HG02678 (cell line): ENCODE measurements at regions not wholly inside any gene's neighbourhood (a gene's known extent, or its start where the extent isn't known, plus 50 kb on each side); places are given as distances from the start of the nearest gene placed in this dataset.
"Not testable (repeated sequence)": the region's sequence is repeated elsewhere in the genome, so short reads cannot be mapped to it uniquely, and the experiment has no call there.

Experiments
- ATAC-seq: cut with Tn5 transposase; IDR thresholded peaks from one replicate; pipeline ENCODE4 v1.9.1; 2021; ENCODE audit warnings: mild to moderate bottlenecking, moderate library complexity; ENCODE audit not compliant: unreplicated experiment

DNA sequence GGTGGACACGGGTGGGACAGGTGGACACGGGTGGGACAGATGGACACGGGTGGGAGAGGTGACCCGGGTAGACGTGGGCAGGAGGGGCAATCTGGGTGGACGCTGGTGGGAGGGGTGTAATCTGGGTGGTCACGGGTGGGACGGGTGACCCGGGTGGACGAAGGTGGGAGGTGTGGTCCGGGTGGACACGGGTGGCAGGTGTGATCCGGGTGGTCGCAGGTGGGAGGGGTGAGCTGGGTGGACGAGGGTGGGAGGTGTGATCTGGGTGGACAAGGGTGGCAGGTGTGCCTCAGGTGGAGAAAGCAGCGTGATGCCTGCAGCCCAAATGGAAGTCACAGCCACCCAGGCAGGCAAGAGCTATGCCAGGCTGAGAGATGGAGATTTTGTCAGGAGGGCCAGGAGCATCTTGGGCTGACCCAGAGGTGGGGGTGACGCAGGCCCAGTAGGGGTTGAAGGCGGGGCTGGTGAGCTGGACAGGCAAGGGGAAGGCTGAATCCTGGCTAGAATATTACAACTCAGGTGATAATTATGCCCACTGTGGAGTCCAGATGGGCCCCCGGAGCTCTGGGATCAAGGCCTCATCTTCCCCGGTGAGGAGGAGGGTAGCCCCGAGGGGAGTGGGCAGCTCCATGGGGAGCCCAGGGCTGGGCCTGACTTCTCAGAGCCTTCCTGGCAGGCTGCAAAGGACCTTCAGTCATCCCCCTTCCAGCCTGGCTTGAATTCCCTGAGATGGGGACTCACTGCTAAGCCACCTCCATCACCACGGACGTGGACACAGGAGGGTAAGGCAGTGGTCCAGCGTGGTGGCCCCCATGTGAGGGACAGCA is 100.0 kb downstream of the ADRA2C start:
- ATAC-seq, result no peak

DNA sequence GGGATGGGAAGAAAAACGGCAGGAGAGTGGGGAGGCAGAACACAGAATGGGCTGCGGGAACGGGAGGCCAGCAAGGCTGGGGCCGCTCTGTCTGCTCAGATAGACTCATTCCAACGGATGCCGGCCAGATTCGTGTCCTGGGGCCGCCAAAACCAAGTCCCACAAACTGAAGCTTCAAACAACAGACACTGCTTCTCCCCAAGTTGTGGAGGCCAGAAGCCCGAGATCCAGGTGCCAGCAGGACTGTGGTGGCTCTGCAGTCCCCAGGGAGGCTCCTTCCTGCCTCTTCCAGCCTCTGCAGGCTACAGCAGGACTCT is 100.6 kb downstream of the ADRA2C start:
- ATAC-seq, result no peak

DNA sequence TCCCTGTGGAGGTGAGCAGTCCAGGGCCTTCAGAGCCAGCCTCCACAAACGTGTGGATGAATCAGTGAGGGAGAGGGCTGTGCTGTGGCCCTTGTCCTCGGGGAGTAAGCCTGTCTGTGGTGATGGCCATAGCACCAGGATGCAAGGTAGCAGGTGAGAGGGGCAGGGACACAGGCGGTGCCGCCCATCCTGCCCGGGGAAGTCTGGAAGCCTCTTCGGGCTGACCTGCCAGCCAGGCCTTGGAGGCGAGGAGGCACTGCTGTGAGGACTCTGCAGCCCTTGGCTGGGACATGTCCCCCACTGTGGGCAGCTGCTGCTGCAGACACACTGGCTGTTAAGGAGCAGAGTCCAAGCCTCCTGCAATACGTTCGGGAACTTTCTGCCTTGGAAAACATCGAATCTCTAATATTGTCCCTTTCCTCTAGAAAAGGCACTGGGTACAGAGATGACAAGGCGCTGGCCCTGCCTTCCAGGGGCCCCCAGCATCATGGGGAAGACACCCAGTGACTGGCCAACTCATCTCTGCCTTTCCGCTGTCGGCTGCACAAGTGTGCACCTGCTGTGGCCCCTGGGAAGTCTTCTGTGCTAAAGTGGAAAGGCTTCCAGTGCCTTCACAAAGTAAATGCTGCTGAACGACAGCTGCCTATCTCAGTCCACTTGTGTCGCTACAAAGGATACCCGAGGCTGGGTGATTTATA is 101.4 kb downstream of the ADRA2C start:
- no peak for ATAC-seq

DNA sequence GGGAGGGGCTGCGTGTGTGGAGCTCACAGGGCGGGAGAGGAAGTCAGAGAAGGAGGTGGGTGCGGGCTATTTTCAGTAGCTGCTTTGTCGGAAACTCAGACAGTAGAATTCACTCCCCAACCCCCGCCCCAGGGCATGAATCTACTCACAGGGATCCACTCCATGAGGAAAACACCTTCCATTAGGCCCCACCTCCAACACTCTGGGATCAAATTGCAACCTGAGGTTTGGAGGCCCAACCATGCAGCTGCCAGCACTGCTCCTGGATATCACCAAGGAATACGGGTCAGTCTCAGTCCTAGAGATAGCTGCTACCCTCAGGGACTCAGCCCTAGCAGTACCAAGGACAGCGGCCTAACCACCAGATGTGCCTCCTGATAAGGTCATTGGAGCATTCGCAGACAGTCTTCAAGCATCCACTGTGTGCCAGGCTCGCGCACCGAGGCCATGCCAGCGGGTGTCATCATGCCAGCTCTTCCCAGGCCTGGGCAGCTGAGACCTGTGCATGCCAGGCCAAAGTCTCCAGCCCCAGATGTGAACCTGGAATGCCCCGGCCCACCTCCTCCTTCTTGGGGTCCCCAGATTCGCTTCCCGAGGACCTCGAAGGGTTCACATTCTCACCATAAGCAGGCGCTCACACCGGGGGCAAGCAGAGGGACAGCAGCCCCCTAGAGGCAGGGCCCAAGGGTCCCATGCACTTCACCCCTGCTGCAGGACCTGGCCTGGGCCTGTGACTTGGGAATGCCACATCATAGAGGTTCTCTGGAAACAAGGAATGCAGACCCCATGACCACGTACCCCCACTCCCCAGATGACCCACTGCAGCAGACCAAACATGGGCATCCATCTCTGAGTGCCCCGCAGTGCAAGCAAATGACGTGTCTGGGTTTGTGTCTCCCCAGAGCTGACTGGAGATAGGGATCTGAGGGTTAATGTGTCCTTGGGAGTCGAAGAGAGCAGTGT is 102.3 kb downstream of the ADRA2C start:
- ATAC-seq, result no peak

DNA sequence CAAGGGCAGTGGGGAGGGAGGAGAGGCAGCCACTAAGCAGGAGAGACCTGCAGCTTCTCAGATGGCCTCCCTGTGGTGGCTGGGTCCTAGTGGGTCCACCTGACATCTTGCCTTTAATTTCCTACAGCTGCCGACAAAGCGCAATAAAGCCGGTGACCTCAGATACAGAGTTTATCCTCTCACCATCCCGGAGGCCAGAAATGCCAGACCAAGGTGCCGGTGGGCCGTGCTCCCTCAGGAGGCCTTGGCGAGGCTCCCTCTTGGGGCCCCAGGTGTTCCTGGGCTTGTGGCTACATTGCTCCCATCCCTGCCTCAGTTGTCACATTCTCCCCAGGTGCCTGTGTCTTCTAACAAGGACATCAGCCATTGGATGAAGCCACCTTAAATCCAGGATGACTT is 103.0 kb downstream of the ADRA2C start:
- no peak for ATAC-seq

DNA sequence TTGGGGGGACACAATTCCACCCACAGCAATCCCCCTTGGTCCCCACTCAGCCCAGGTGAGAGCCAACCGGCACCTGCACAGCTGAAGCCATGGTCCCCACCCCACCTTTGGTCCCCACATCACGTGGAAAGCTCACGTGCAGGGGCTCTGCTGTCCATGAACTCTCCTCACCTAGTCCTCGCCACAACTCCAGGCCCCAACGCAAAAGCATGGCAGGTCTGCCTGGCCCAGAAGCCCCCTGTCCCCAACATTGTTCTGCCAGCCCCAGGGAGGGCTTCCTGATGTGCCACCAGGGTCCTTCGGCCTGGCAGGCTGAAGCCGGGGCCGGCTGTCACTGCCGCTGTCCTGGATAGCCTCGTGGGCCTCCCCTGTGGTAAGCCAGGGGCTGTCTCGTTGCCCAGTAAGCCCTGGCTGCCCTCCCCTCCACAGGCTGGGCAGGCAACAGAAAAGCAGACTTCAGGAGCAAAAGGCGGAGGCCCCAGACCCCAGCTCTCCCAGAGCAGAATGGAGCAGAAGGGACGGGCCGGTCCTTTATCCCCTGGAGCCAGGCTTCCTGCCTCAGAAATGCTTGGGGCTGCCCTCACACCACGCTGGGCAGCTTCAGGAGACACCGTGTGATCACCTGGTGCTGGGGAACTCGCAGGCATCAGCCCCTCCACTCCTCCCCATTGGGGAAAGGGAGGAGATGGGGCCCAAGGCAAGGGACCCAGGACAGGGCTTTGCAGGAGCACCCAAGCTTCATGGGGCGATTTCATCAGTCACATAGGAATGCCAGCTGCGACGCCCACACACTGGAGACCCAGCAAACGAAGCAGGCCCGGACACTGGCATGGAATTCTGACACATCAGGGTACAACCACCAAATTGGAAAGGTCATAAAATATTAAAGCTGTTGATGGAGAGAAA is 103.7 kb downstream of the ADRA2C start:
- no peak for ATAC-seq

DNA sequence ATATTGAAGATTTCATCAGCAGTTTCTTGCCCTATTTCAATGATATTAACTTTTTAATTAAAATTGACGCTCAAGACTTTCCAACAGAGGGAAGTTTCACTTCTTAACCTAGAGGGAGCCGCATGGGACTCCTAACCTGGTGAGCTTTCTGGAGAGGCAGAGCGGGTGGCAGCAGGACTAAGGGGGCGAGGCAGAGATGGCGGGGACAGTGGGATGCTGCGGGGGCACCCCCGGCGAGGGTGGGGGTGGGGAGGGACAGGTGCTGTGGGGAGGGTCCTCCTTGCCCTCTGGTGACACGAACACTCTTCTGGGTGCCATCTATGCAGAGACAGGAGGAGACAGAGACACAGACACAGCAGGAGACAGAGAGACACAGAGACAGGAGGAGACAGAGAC is 104.4 kb downstream of the ADRA2C start:
- ATAC-seq, result no peak

DNA sequence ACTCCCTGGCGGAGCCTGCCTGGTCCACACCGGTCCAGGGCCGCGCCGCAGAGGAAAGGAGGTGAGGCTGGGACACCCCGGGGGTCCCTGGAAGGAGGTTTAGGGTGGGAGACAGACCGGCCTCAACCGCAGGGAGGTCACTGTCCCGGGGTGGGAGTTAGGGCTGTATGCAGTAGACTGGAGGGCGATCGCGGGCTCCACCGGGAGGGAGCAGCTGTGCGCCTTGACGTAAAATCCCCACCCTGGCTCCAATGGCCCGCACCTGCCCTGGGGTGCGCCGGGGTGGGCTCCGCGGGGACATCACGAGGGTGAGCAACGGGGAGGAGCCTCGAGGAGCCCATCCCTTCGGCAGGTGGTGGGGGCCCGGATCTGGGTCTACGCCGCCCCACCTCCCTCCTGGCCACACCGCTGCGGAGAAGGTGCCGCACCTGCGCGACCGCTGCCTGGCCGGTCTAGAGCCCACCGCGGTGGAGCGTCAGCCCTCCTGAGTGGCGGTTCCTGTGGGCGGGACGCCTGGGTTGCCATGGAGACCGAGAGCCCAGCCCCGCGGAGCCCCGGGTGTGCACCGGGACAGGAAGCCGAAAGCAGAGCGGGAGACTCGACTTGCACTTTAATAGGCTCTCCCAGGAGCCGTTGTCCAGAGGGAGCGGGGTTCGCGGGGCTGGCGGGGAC is 105.1 kb downstream of the ADRA2C start:
- no peak for ATAC-seq

DNA sequence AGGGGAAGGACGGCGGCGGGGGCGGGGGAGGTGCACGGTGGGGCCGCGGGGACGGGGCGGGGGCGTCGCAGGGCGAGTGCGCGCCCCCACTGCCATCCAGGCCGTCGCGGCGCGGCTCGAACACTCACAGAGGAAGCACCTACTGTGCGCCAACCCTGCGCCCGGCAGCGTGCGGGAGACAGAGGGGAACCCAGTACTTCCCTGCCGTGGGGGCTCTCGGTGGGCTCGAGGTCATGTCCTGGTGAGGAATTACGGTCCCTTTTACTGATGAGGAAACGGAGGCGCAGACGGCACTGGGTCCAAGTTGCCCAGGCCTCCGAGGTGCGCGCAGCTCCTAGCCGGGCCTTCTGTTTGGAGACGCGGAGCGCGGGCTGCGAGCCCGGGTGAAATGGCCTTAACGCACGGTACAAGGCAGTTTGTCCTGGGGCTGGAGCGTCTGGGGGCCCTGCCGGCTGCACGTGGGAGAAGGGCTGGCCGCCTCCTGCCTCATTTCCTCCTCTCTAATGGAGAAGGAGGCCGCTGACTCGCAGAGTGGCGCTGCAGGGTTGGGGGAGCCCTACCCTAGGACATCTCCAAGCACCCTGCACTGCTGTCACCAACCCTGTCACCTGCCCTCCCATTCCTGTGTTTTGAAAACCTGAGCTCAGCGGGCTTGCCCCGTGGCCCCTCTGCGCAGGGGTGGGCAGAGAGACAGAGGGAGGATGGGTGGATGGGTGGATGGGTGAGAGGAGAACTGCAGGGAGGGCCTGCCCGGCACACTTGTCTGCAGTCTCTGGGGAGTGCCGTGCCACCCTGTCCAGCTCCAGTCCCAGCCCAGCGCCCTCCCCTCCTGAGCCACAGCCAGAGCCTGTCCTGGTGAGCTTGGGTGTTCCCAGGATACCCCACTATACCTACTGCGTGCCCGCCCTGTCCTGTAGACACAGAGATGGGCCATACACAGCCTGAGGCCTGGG is 106.0 kb downstream of the ADRA2C start:
- ATAC-seq, result no peak

DNA sequence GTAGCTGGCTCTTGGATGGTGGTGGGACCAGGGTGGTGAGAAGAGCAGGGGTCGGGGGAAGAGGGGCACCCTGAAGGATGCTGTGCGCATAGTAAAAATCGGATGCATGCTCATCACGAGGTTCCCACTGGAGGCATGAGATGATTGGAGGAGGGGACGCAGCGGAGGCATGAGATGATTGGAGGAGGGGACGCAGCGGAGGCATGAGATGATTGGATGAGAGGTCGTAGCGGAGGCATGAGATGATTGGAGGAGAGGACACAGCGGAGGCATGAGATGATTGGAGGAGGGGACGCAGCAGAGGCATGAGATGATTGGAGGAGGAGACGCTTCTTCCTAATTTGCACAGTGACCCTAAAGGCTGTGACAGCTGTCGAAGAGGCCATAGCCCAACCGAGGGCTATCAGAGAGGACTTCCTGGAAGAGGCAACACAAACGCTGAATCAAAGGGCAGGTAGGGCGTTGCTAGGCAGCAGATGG is 106.7 kb downstream of the ADRA2C start:
- ATAC-seq, result no peak

DNA sequence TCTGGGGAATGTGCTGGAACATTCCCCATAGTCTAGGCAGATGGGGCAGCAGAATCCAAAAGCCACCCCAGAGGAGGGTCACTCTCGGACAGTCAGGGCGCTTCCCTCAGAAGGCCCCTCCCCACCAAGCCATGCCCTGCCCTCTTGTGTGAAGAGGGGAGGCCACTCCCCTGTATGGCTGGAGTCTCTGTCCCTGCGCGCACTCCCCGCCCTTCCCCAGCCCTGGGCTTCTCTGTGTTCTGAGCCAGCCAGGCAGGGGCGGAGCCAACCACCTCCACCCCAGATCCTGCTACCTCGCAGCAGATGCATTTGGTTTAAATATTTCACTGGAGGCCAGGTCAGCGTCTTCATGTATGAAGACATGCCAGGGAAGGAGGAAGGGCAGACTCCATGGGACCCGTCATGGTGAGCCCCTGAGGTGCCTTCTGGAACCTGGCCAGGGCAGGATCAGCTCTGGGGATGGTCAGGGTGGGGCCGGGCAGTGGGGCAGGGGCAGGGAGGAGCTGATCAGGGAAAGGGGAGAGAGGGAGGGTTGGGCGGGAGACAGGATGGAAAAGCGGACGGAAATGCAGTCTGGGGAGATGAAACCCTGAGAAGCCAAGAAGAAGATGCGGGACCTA is 107.3 kb downstream of the ADRA2C start:
- no peak for ATAC-seq

DNA sequence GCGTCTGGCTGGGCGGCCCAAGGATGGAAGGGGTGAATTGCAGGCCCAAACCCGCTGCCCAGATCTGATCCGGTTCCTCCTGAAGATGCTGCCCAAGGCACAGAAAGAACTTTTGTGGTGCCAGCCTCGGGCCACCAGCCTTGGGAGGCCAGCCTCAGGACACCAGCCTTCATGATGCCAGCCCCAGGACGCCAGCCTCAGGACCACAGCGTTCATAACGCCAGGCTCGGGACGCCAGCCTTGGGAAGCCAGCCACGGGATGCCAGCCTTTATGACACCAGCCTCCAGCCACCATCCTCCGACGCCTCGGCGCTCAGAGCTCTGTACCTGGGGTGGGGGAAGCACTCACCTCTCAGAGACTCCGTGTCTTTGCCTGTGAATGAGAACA is 107.8 kb downstream of the ADRA2C start:
- no peak for ATAC-seq

DNA sequence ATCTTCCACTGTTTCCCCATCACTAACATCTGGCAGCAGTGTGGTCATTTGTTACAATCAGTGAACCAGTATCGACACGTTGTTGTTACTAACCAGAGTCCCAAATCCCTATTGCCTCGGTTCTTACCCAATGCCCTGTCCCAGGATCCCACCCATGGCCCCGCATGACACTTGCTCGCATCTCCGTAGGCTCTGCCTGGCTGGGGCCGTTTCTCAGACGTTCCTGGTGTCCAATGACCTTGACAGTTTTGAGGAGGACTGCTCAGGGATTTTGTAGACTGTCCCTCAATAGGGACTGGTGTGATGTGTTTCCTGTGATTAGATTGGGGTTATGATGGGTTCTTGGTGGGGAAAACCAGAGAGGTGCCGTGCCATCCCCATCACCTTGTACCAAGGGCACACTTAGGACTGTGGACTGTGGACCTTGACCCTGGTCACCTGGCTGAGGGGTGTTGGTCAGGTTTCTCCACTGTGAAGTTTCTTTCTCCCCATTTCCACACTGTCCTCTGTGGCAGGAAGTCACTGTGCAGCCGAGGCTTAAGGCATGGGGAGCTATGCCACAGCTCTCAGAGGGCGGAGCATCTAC is 108.4 kb downstream of the ADRA2C start:
- no peak for ATAC-seq

DNA sequence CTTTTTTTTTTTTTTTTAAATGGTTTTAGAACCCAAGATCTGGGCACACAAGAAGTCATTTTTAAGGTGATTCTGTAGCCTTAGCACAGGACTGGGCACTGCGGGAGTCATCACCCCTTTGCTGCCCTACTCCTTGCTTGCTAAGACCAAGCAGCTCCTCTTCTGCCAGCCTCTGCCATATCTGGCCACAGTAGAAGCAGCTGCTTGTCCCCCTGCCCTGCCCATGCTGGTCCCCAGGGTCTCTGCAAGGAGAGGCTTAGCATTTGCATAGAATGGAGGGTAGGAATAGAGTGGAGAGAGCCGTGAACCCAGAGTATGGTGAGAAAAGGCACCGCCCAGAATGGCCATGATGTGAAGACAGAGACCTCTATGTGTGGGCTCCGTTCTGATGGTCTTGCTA is 109.3 kb downstream of the ADRA2C start:
- no peak for ATAC-seq

DNA sequence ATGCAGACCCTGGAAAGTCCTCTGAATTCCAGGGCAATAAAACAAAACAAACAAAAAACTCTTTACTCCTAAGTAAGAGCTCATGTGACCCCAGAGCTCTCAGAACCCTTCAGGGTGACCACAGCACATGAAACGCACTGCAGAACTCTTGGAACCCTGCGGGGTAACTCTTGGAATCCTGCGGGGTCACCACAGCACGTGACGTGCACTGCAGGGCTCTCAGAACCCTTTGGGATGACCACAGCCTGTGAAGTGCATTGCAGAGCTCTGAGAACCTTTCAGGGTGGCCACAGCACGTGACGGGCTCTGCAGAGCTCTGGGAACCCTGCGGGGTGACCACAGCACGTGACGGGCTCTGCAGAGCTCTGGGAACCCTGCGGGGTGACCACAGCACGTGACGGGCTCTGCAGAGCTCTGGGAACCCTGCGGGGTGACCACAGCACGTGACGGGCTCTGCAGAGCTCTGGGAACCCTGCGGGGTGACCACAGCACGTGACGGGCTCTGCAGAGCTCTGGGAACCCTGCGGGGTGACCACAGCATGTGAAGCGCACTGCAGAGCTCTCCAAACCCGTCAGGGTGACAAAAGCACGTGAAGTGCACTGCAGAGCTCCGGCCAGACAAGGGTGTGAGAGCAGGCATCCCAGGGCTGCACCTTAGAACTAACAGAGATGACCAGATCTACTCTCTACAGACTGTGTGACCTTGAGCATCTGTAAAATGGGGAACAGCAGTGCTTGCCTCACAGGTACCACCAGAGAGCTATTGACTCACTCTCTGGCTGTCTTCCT is 110.1 kb downstream of the ADRA2C start:
- not testable (repeated sequence) for ATAC-seq

DNA sequence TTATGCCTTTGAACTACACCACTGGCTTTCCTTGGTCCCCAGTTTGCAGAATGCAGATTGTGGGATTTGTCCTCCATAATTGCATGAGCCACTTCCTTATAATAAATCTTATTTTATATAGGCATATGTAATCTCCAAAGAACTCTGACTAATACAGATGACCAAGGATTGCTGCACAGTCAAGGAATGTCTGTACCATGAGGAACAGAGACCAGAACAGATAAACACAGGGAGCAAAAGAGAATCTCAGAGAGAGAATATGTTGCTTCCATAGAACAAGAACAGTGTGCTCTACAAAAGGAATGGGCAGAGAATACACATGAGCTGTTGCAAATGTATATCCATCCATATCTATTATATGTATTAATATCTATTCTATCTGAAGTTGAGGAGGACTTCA is 111.1 kb downstream of the ADRA2C start:
- ATAC-seq, result no peak

DNA sequence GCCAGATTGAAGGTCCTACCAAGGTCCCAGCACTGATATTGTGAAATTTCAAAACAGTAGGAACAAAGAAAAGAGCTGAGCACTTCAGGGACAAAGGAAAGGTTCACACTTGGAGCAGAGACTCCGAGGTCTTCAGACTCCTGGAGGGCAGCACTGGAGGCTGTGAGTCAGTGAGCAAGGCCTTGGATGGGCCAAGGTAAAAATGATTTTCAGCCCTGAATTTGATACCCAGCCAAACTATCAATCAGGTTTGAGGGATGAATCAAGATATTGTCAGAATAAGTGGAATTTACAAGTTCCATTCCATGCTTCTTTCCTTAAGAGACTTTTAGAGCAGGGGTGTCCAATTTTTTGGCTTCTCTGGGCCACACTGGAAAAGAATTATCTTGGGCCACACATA is 111.7 kb downstream of the ADRA2C start:
- no peak for ATAC-seq
